KBM-7 (cell line): ENCODE measurements at regions not wholly inside any gene's neighbourhood (a gene's known extent, or its start where the extent isn't known, plus 50 kb on each side); places are given as distances from the start of the nearest gene placed in this dataset.
"Not testable (repeated sequence)": the region's sequence is repeated elsewhere in the genome, so short reads cannot be mapped to it uniquely, and the experiment has no call there.

Experiments used
- DNase-seq: peaks from one replicate; pipeline ENCODE4 v3.0.0-alpha.2; 2015
- in situ Hi-C: fragments of 300-500 bp; cut with MboI; formaldehyde crosslinking; loops from 2 replicates; pipeline ENCODE4 v1.14.3; 2020; ENCODE audit warnings: low sequenced_read_pairs, low pct_unique_long_range_greater_than_20kb, mixed read lengths

DNA sequence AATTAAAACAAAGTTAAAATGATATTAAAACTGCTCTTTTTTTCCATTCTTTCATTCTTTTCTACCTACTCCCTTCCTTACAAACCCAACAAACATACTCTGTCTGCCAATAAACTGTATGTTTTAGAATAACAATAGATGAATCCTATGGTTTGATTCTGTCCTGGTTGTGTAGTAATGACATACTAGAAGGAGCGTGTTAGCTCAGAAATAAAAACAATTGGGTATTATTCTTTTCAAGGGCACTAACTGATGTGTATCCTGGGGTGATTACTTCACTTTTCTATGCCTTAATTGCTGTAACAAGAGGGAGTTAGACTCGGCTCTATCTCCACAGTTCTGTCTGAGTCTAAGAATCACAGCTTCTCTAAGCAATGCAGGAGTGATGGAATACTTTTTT is 194.4 kb downstream of the GIPC2 start:
- in situ Hi-C loops = no loop called here
- no peak for DNase-seq

DNA sequence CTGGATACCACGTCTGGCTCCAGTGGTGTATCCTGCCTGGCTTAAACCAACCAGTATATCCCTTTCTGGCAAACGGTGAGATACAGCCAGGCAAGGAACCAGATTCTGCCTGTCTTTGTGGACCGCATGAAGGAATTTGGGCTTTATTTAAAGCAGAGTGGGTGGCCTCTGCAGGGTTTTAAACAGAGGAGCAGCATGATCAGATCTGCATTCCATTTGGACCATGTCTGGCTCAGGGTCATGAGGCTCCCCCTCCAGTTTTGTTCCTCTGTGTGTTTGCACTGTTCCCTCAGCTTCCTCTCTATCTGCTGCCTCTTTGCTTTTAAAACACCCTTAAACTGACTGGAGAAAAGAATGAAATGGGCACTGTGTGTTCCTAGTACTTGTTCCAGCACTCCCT is 195.0 kb downstream of the GIPC2 start:
- in situ Hi-C loops = no loop called here
- DNase-seq = no peak

DNA sequence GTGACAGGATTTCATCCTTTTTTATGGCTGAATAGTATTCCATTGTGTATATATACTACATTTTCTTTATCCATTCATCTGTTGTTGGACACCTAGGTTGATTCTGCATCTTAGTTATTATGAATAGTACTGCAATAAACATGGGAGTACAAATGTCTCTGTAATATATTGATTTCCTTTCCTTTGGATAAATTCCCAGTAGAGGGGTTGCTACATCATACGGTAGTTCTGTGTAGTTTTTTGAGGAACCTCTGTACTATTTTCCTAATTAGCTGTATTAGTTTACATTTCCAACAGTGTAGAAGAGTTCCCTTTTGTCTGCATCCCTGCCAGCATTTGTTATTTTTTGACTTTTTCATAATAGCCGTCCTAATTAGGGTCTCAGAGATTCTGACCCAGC is 201.3 kb downstream of the GIPC2 start:
- no peak for DNase-seq
- in situ Hi-C loops = no loop called here

DNA sequence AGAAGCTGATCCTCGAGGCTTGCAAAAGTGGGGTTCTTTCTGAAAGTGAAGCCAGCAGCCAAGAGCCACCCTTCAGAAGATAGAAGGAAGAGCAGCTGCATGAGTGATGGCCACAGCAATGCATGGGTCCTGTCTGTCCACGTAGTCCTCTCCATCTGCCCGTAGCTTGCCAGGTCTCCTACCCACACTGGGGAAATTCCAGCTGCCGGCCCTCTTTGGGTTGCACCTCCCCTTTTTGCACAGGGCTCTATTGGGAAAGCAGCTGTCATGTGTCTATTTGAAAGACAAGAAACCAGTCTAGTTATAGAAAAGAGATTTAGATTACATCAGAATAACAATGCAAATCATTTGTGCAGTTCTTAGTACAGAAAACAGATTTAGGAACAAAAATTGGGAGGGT is 204.4 kb downstream of the GIPC2 start:
- DNase-seq = no peak
- in situ Hi-C loops = no loop called here

DNA sequence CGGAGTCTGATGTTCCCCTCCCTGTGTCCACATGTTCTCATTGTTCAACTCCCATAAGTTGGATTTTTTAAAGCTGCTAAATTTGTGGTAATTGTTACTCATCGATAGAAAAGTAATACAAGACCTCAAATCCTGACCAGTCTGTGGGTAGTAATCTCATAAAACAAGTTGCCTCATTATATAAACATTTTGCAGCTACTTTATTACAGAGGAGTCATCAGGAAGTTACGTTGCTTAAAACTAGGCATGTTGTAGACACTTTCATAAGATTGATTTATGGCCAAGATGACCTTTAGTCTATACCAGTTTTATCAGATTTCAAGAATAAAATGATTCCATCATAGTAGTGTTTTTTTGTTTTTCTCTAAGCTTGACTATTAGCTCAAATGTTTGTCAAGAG is 208.8 kb downstream of the GIPC2 start:
- no peak for DNase-seq
- in situ Hi-C loops = no loop called here

- DNase-seq = no peak
- in situ Hi-C loops = no loop called here
Observed at GRCh38 chr1:78255383-78255782, 209.6 kb downstream of the GIPC2 start.

DNA sequence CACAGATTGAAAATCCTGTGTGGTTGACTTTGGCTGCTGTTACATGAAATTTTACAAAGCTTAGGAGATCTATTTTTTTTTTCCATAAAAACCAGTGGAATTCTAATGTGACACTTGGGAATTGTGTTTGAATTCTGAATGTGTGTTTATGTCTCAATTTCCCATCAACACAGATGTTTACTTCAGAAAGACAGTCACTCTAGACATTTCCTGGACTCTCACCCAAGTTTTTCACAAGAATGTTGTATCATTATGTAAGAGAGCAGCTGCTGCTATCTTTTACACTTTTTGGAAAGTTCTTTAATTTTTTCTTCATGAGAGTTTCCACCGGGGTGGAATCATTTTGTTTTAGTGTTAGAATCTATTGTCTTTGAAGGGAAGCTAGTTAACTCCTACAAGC is 210.1 kb downstream of the GIPC2 start:
- in situ Hi-C loops = no loop called here
- DNase-seq = no peak

DNA sequence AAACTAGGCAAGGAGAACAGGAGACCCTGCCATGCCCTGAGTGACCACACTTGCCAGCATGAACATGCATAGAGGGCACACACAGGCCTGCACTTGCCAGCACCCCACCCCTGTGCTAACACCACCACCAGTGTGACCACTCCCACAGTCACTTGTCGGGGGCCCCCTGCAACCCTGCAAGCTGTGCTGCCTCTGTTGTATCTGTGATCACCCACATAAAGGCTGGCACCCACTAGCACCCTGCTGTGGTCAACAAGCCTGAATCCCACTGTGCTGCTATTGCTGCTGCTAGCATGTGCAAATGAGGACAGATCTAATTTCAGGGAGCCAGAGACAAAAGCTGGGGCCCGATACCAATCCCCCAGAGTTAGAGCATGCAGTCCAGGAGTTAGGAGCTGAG is 217.7 kb downstream of the GIPC2 start:
- no peak for DNase-seq

GRCh38 chr1:78263946-78264345 is 218.2 kb downstream of the GIPC2 start:
- in situ Hi-C loops = no loop called here
- DNase-seq = no peak

More for the DNA sequence above, 217.7 kb downstream of the GIPC2 start:
- in situ Hi-C loops = no loop called here

- in situ Hi-C loops = no loop called here
- DNase-seq = no peak
Observed at GRCh38 chr1:78267513-78268218, 221.9 kb downstream of the GIPC2 start.

DNA sequence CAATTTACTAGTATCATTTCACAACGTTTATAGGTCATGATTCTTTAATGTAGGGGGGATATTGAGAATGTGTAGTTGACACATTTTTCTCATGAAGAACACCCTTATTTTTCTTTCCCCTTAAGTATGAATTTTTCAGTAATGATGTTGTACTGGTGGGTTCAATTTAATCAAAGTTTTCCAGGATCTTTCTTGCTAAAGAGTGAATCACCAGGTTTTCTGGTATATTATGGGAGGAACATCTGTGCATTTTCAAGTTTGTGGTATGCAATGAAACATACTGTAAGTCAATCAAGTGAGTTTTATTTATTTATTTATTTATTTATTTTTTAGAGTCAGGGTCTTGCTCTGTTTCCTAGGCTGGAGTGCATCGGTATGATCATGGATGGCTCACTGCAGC is 221.2 kb upstream of the PTGFR start:
- in situ Hi-C loops = no loop called here
- no peak for DNase-seq

GRCh38 chr1:78271423-78271822 is 219.4 kb upstream of the PTGFR start:
- DNase-seq, in situ Hi-C loops: not testable (repeated sequence)

DNA sequence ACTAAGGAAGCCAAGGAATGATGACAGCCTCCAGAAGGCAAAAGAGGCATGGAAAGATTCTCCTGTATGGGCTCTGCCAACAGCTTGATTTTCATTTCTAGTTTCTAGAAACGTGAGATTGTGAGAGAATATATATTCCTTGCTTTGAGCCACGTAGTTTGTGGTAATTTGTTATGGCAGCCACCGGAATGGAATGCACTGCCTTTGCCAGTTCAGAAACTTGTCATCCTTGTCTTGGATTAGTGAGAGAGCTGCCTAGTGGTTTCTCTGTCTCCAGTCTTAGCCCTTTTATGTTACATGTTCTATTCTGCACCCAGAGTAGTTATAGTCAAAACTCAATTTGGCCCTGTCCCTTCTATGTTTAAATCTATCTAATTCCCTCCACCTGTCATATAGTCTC is 216.0 kb upstream of the PTGFR start:
- DNase-seq = no peak

GRCh38 chr1:78275456-78275855 is 215.3 kb upstream of the PTGFR start:
- no peak for DNase-seq
- in situ Hi-C loops = no loop called here

More for the DNA sequence above, 216.0 kb upstream of the PTGFR start:
- in situ Hi-C loops = no loop called here

- in situ Hi-C loops = no loop called here
- no peak for DNase-seq
Observed at GRCh38 chr1:78275906-78276685, 214.7 kb upstream of the PTGFR start.

GRCh38 chr1:78277253-78277652 is 213.5 kb upstream of the PTGFR start:
- in situ Hi-C loops = no loop called here
- no peak for DNase-seq

- no peak for DNase-seq
- in situ Hi-C loops = no loop called here
Observed at GRCh38 chr1:78279051-78279450, 211.7 kb upstream of the PTGFR start.

- no peak for DNase-seq
- in situ Hi-C loops = no loop called here
Observed at GRCh38 chr1:78280626-78281025, 210.1 kb upstream of the PTGFR start.

- in situ Hi-C loops = no loop called here
- DNase-seq = no peak
Observed at GRCh38 chr1:78281580-78281979, 209.2 kb upstream of the PTGFR start.

DNA sequence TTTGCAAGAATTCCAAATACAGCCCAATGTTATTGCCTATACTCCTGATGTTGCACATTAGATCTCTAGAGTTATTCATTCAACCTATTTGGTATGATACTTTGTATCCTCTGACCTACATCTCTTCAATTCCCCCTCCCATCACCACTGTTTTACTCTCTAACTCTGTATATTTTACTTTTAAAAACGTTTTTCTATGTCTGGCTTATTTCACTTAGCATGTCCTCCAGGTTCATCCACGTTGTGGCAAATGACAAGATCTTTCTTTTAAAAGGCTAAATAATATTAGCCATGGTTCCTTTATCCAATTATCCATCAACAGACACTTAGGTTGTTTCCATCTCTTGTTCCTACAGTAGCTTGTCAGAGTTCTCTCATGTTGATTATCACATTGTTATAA is 207.1 kb upstream of the PTGFR start:
- in situ Hi-C loops = no loop called here
- no peak for DNase-seq

- in situ Hi-C loops = no loop called here
- no peak for DNase-seq
Observed at GRCh38 chr1:78284354-78284753, 206.4 kb upstream of the PTGFR start.
